HG03575 (cell line): ENCODE measurements at regions not wholly inside any gene's neighbourhood (a gene's known extent, or its start where the extent isn't known, plus 50 kb on each side); places are given as distances from the start of the nearest gene placed in this dataset.
"Not testable (repeated sequence)": the region's sequence is repeated elsewhere in the genome, so short reads cannot be mapped to it uniquely, and the experiment has no call there.

Source experiments
- ATAC-seq: cut with Tn5 transposase; IDR thresholded peaks from one replicate; pipeline ENCODE4 v1.9.1; 2021; ENCODE audit not compliant: unreplicated experiment, insufficient number of reproducible peaks, low FRiP score; ENCODE audit errors: extremely low read depth

DNA sequence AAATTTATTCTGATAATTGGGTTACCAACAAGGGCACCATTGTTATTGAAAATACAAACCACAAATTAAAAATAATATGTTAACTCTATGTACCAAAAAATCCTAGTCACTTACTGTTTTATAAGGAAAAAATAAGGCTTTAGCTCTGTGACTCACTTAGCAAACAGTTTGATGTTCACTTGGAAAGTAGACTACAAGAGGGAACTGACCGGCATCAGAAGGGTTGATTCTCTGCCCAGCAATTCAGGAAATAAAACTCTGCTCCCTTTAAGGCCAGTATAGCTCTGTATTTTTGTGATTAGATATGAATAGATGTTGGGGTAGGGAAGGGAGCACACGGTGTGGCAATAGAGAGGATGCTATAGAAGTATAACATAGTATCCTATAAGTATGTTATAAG is 671.3 kb downstream of the LRRC70 start:
- no peak for ATAC-seq

DNA sequence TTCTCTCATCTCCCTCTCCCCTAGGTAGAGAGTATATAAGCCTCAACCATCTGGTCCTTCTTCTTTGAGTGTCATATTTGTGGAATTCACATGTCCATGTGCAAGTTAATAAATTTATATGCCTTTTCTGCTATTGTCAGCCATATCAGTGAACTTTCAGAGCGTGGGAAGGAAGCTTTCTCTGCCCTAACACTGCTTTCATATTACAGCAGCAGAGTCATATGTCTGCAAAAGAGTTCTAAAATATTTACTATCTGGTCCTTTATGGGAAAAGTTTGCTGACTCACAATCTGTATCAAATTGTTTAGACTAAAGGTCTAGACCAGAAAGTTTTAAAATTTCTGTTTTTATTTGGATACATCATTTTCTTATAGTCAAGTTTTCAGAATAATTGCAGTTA is 669.0 kb downstream of the LRRC70 start:
- ATAC-seq = no peak

DNA sequence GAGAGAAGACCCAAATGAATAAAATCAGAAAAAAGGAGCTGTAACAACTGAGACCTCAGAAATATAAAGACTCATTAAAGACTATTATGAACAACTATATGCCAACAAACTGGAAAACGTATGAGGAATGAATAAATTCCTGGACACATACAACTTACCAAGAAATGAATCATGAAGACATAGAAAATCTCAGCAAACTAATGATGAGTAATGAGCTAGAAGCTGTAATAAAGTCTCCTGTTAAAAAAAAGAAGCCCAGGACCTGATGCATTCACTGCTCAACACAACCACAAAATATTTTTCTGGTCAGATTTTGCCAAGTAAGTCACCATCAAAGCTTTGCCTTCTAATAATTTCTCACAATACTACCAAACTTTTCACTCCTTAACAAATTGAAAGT is 666.7 kb downstream of the LRRC70 start:
- no peak for ATAC-seq

DNA sequence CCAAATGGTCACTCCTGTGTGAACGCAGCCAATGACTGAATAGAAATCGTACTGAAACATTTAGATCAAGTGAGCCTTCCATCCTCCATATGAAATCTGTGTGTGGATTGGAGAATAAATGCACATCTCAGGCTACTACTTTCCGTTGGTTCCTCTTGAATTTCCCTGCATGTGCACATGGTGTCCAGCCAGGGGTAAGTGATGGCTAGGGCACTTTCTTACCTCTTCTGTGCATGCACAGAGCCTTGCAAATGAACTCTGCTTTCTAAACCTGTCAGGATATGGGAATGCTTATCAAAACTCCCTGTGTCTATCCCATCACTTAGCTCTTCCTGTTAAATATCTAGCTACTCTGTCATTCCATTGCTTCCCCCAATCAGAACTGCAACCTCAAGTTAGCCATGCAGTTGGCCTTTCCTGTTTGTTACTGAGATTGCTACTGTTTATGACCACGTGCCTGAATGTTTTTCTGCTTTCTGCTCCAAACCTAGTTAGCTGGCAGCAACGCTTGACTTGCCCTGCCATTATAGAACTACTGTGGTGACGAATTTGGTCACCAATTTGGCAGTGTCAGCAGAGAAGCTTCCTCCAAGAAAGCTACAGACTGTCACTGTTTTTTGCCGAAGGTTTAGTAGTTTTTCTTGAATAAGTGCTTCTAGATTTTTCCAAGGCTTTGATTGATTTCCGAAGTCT is 661.6 kb downstream of the LRRC70 start:
- no peak for ATAC-seq

DNA sequence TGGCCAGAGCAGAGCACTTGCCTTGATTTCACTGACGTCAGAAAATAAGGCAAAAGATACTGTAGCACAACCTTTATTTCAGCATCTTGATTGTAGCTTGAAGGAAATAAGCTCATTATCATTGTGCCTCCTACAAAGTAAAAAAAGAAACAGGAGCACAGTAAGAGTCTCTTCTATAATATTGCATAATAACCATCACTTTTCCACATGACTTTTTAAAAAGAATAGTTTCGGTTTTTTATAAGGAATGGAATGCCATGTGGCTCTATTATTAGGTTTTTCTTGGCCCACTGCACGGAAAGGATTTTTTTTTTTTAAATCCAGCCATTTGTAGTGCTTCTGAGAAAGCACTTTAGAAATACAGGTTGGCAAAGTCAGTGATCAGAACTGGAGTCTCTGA is 655.3 kb downstream of the LRRC70 start:
- no peak for ATAC-seq

DNA sequence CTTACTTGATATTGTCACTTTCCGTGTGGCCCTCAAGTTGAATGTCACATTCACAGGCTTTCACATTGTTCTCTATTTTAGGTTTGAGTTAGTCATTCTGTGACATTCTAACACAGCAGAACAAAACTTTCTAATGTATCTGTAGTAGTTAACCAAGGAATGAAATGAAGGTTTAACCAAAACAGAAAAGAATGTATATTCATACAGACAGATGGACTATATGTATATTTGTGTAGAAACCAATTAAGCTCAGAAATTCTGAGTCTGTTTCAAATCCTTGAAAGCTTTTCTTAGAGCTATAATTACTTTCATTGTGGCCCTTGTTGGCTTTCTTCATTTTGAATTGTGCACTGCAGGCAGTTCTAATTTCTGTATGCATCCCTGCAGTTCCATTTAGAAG is 654.7 kb downstream of the LRRC70 start:
- ATAC-seq = no peak

DNA sequence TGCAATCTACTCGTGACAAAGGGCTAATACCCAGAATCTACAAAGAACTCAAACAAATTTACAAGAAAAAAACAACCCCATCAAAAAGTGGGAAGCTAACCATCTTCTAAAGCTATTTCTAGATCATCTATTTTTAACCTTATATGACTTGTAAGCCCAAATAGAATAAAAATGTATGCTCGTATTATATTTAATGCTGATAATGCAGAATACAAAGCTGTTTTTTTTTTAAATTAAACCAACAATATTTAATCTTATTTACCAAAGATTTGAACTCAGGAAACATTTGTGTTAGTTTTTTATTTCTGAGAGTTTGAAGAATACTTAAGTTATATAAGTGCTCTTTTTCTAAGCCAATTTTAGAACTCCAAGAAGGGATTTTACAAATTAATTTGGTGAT is 652.1 kb downstream of the LRRC70 start:
- no peak for ATAC-seq

DNA sequence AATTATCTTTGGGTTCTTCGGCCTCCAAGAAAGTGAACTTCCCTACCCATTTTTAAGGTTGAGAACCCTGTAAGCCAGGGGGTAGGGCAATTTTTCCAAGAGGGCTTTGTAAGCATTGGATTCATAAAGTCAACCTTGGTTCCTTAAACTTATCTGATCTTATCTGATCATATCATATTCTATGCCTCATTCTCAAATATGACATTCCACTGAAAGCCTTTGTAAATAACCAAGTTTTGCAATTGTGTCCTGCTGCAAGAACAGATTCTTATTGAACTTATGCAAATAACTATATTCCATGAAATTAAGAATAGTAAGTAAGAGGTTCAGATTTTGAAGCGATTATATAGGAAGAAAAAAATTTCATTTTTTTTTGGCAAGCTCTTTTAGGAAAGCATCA is 649.5 kb downstream of the LRRC70 start:
- ATAC-seq = no peak

DNA sequence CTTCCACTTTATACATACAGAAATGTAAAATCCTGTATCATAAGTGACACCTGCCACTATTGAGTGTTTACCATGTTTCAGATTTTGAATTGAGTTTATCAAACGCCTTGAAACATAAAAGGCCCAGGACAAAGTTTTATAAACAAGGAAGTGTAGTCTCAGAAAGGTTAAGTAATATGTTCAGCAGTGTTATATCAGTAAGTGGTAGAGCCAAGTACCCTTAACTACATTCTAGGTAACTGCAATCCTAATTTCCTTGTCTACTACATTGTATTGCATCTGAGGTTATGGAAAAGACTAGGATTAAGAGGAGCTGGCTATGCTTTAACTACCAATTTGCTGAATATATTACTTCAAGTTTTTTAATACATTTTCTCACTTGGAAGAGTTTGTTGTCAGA is 641.6 kb downstream of the LRRC70 start:
- no peak for ATAC-seq

DNA sequence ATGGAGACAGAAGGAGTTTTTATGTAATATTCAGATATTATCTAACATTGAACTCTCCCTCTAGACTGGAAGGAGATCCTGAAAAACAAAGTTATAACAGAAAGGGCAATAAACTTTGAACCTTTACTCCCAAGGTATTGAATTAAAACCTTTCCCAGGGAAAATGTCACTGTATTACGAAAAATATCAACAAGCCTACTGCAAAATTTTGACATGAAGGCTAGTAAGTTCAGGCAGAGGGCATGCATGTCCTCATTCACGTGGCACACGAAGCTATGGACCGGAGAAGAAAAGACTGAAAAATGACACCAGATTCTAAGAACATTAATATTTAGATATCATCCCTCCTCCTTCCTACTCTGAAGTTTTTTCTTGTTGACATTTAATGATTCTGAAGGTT is 638.8 kb downstream of the LRRC70 start:
- no peak for ATAC-seq

DNA sequence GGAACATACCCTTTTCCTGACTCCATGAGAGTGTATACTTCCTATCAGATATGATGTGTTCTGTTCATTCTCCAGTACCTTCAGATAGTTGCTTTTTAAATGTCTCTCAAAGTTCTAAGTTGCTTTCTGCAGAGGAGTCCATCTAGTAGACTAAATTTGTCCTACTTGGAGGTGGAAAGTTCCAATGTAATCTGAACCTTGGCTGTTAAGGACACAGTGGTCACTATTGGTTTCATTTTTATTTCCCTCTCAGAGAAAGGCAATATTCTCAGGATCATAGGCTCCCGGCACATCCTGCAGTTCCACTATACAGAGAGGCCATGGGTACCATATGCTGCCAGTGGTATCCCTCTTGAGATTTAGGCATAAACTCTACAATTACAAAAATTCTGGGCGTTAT is 634.6 kb downstream of the LRRC70 start:
- no peak for ATAC-seq

DNA sequence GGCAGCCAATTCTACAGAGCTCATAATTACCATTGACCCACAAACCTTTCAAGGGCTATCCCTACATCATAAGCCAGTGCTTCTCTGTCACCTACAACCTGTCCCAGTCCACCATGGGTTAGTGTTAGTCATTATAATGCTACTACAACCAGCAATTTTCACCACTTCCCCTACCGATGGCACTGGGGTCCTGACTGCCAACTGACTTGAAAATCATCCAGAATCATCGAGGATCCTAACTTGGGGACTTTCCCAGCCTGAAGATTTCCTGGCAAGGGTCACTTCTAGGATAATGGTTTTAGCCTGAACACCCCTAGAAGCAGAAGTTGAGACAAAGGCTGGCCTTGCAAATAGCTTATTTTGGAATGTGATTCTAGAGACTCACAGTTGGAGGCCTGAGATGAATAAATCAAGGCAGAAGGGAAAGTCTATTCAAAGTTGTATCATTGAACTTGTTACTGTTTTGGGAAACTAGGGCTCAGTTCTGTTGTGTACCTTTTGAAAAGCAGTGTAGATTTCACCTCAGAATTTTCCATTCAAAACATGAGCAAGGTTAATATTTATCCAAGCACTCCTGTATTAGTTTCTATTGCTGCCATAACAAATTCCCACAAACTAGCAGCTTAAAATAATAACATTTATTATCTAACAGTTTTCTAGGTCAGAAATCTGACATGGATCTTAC is 633.0 kb downstream of the LRRC70 start:
- no peak for ATAC-seq

DNA sequence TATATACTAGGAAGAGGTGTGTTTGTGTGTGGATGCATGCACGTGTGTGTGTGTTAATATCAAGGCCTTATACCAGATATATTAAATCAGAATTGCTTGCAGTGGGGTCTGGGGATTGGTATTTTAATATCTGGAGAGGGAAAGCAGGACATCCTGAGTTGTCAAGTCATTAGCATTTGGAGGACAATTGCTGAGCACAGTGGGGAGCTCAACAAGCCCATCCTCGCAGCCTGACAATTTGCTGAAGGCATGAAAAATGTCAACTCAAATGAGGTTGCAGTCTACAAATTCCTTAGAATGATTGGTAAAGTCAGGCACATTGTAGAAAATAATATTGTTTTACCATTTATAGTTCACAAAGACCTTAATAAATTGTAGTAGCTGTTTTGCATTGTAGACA is 627.4 kb downstream of the LRRC70 start:
- ATAC-seq = no peak

DNA sequence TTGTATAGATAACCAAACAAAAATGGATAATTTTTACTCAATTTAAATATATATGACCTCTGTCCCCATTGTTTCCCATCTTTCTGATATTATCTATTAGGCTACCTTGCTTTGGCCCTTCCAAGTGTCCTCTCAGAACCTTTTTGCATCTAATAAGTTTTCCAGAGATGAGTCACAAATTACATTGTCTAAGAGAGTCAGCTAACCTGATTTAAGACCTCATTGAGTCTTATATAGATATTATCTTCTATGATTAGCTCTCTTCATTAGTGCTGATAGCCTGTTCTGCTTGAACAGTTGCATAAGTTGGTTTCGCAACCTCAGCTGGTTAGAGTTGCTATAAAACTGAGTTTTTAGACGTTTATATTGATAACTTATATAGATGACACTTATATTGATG is 623.1 kb downstream of the LRRC70 start:
- no peak for ATAC-seq

DNA sequence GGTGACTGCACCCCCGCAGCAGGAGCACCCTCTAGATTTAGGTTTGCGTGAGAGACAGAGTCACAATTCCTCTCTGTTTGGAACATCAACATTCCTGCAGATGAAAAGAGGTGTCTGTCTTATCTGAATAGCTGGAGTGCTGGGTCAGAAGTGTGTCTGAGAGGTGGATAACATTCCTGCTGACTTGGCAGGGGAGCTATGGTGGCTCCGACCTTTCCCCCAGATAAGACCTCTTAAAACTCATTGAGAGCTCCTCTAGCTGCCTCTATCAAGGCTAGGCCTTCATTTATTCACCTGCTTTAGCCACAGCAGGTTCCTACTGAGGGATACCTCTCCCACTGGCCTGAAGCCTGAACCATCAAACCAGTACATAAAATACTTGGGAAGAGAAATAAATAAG is 615.5 kb downstream of the LRRC70 start:
- no peak for ATAC-seq

DNA sequence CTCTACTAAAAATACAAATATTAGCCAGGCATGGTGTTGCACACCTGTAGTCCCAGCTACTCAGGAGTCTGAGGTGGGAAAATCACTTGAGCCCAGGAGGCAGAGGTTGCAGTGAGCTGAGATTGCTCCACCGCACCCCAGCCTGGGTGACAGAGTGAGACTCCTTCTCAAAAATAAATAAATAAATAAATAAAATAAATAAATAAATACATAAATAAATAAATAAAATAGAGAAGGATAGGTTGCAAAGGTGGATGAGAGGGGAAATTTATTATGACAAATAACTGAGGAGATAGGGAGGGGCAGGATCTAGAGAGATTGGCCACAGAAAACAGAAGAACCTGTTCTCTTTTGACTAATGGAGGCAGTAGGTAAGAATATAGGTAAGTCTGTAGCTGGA is 601.6 kb downstream of the LRRC70 start:
- not testable (repeated sequence) for ATAC-seq

DNA sequence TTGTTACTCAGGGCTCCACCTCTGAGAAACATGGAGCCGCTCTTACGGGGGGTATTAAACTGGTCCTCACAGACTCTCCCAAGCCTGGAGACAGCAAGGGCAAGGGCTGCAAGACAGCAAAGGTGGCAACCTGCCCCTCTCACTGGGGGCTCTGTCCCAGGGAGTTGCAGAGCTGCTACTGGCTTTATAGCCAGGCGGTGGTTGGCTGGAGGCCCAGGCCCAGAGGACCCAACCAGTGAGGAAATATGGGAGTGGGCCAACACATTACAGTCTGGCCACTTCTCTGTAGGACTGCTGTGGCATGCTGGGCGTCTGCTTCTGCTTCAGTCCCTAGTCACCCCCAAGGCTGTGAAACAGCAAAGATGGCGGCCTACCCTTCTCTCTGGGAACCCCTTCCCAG is 597.2 kb downstream of the LRRC70 start:
- ATAC-seq = no peak

DNA sequence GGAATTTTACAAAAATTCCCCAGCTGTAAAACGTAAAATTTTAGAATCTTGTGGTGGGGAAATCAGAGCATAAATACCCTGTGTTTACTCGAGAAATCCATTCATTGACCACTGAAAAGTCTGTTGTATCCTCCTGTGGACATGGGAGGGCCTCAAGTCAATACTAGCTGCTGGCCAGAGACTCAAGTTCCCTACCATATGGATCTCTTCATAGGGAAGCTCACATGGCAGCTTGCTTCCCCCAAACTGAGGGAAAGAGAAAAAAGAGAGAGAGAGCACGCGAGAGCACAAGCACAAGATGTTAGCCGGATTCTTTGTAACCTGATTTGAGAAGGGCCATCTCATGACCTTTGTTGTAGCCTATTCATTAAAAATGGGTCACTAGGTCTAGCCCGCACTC is 591.9 kb downstream of the LRRC70 start:
- no peak for ATAC-seq

DNA sequence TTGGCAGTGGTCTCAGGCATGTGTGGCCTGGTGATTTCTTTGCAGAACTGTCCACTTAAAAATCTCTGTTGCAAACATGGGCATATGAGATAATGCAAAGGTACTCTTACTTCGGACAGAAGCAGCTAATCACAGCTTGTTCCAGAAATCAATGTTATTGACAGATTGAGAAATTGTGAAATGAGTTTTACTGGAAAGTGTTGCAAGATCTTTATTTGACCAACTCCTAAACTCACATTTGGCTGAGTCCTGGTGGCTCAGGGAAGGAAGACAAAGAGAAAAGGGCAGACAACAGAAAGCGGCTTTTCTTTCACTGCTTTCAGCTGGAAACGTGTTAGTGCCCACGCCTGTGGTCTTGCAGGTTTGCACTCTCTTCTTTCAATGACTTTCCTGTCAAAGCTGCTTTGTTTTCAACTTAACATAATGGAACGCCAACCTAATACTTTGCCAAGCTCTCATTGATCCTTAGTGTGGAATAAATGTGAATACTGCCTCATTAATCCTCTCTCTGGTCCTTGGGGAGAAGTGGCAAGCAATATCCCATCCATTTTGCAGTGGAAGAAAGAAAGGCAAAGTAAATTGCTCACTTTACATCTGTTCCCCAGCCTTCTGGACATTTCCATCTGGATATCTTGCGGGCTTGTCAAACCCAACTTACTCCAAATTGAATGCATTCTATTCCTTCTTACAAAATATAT is 586.4 kb downstream of the LRRC70 start:
- no peak for ATAC-seq

DNA sequence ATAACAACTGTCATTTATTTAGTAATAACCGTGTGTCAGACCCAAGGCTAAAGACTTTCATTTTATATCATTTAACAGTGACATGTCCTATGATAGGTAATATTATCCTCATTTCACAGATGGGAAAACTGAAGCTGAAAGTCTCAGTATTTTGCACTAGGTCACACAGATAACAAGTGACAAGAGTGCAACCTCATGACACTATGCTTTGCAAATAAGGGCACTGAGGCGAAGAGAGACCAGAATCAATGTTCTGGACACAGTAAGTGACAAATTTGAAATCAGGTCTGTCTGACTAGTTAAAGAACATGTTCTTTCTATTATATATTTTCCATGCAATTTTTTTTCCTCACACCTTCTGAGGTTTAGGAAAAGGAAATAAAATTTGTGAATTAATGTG is 585.7 kb downstream of the LRRC70 start:
- no peak for ATAC-seq

DNA sequence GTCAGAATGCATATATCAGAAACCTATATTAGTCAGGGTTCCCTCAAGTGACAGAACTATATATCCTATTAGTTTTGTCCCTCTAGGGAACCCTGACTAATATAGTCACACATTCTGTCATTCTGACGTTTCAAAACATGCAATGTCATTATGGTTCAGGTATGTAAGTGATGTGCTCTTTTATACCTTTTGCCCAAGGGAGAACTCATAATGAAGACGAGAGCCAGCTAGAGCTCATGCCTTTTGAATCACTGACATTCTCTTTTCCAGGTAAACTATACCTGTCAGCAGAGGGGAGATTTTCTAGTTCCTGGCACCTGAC is 576.7 kb downstream of the LRRC70 start:
- no peak for ATAC-seq
